ENCODE measurements at regions not wholly inside any gene's neighbourhood (a gene's known extent, or its start where the extent isn't known, plus 50 kb on each side); places are given as distances from the start of the nearest gene placed in this dataset.

GRCh38 chrX:13898083-13898482, 81.2 kb upstream of the GPM6B start:
- no peak overlapping the region for H3K4me3 ChIP-seq (ENCODE audit: low read depth, low read length)
- TF ChIP-seq CTCF (IDR thresholded peaks at IDR 0.05; ENCODE audit: low read depth, low read length), result no peak
- in situ Hi-C loops (cut with HindIII; ENCODE audit: low sequenced_read_pairs), result no loop called here
- no peak for DNase-seq (ENCODE audit: low read depth, low spot score)

- no peak for DNase-seq (ENCODE audit: low read depth, low spot score)
- in situ Hi-C loops (cut with HindIII; ENCODE audit: low sequenced_read_pairs), result no loop called here
- no peak overlapping the region for H3K4me3 ChIP-seq (ENCODE audit: low read depth, low read length)
- TF ChIP-seq CTCF (IDR thresholded peaks at IDR 0.05; ENCODE audit: low read depth, low read length), result no peak
Measured at GRCh38 chrX:13897566-13897965, 80.7 kb upstream of the GPM6B start.

- H3K4me3 ChIP-seq (ENCODE audit: low read depth, low read length), result no peak overlapping the region
- no peak for DNase-seq (ENCODE audit: low read depth, low spot score)
- no peak for TF ChIP-seq CTCF (IDR thresholded peaks at IDR 0.05; ENCODE audit: low read depth, low read length)
- in situ Hi-C loops (cut with HindIII; ENCODE audit: low sequenced_read_pairs), result no loop called here
Measured at GRCh38 chrX:13894888-13895565, 78.1 kb upstream of the GPM6B start.

GRCh38 chrX:13893826-13894225, 76.9 kb upstream of the GPM6B start:
- no peak overlapping the region for H3K4me3 ChIP-seq (ENCODE audit: low read depth, low read length)
- in situ Hi-C loops (cut with HindIII; ENCODE audit: low sequenced_read_pairs), result no loop called here
- DNase-seq (ENCODE audit: low read depth, low spot score), result peak; percentile 32
- TF ChIP-seq CTCF (IDR thresholded peaks at IDR 0.05; ENCODE audit: low read depth, low read length), result no peak

- no peak for TF ChIP-seq CTCF (IDR thresholded peaks at IDR 0.05; ENCODE audit: low read depth, low read length)
- H3K4me3 ChIP-seq (ENCODE audit: low read depth, low read length), result no peak overlapping the region
- DNase-seq (ENCODE audit: low read depth, low spot score), result no peak
- in situ Hi-C loops (cut with HindIII; ENCODE audit: low sequenced_read_pairs), result no loop called here
Measured at GRCh38 chrX:13892856-13893255, 76.0 kb upstream of the GPM6B start.

- H3K4me3 ChIP-seq (ENCODE audit: low read depth, low read length), result no peak overlapping the region
- in situ Hi-C loops (cut with HindIII; ENCODE audit: low sequenced_read_pairs), result no loop called here
- no peak for DNase-seq (ENCODE audit: low read depth, low spot score)
- TF ChIP-seq CTCF (IDR thresholded peaks at IDR 0.05; ENCODE audit: low read depth, low read length), result no peak
Measured at GRCh38 chrX:13891377-13892140, 74.7 kb upstream of the GPM6B start.

Measured in astrocyte of the spinal cord (primary cell).